CD1c-positive myeloid dendritic cell (primary cell): ENCODE measurements at regions not wholly inside any gene's neighbourhood (a gene's known extent, or its start where the extent isn't known, plus 50 kb on each side); places are given as distances from the start of the nearest gene placed in this dataset.
"Not testable (repeated sequence)": the region's sequence is repeated elsewhere in the genome, so short reads cannot be mapped to it uniquely, and the experiment has no call there.

Experiments
- DNase-seq: peaks from one replicate; pipeline ENCODE4 v3.0.0-alpha.2; 2016; ENCODE audit errors: extremely low spot score

- DNase-seq, result no peak
Measured at GRCh38 chr4:117014236-117014635, 71.1 kb downstream of the TRAM1L1 start.

GRCh38 chr4:117010671-117011070, 74.7 kb downstream of the TRAM1L1 start:
- DNase-seq, result no peak

GRCh38 chr4:117001077-117001476, 84.3 kb downstream of the TRAM1L1 start:
- no peak for DNase-seq

GRCh38 chr4:116982656-116983055, 102.7 kb downstream of the TRAM1L1 start:
- DNase-seq, result no peak

- not testable (repeated sequence) for DNase-seq
Measured at GRCh38 chr4:116980436-116980835, 104.9 kb downstream of the TRAM1L1 start.

DNA sequence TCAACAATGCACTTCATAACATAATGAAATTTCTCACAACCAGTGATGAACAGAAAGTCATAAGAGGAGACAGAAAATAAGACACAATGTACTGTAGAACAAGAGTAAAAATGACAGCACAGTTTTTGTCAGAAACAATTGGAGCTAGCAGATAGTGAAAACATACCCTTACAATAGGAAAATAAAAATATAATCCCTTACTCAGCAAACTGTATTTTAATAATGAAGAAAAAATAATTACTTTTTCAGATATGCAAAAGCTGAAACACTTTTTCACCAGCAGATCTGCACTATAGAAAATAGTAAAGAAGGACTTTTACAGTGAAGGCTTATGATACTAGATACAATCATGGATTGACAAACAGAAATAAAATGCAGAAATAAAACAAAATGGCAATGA, 126.3 kb downstream of the TRAM1L1 start:
- DNase-seq, result no peak

DNA sequence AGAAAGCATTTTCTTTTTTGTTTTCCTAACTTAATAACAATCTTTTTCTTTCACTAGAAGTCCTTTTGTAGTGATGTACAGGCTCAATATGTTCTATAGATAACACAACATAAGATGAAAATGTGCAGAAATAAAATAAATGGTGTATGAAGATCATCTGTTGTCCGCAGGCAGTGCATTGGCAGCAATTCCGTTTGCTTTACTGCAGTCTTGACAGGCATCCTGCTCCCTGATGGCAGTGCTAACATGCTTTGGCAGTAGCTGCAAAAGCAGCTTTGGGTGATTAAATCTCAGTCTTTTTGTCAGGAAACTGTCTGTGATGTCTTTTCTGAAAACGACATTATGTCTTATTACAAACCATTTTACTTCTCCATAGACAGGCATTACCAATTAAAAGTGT, 131.4 kb downstream of the TRAM1L1 start:
- DNase-seq, result no peak

GRCh38 chr4:116952530-116953136, 132.7 kb downstream of the TRAM1L1 start:
- no peak for DNase-seq

DNA sequence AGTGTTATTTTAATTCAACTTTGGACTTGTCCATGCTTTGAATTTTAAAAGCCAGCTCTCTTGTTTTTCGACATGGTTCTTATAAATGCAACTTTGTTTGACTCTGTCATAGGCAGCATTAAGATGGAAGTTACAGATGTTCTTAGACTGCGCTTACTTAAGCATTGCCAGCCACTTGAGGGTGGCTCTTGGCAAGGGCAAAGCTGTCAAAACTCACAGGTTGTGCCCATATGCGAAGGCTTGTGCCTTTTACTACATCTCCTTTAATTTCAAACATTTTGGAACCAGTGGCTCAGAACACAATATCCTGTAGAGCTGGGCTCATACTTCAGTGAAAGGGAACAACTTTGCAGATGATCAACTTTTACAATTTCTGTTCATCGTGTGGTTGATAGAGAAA, 135.5 kb downstream of the TRAM1L1 start:
- DNase-seq, result no peak

- DNase-seq, result no peak
Measured at GRCh38 chr4:116942315-116942714, 143.1 kb downstream of the TRAM1L1 start.

DNA sequence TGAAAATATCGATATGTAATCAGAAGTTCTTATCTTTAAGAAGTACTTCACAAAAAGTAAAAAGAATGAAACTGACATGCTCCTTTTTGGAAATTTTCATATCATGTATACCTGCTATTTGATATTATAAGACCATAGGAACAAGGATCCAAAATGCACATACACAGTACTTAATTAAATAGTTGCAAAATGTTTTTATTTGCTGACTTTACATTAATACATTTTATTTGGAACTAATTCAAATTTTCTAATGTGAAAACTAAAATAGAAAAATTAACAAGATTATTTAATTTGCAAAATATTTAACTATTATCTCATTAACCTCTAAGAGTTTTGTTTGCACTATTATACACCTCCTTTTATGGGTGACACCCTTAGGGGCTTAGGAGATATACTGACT, 155.0 kb downstream of the TRAM1L1 start:
- no peak for DNase-seq

- no peak for DNase-seq
Measured at GRCh38 chr4:116926631-116927295, 158.6 kb downstream of the TRAM1L1 start.

DNA sequence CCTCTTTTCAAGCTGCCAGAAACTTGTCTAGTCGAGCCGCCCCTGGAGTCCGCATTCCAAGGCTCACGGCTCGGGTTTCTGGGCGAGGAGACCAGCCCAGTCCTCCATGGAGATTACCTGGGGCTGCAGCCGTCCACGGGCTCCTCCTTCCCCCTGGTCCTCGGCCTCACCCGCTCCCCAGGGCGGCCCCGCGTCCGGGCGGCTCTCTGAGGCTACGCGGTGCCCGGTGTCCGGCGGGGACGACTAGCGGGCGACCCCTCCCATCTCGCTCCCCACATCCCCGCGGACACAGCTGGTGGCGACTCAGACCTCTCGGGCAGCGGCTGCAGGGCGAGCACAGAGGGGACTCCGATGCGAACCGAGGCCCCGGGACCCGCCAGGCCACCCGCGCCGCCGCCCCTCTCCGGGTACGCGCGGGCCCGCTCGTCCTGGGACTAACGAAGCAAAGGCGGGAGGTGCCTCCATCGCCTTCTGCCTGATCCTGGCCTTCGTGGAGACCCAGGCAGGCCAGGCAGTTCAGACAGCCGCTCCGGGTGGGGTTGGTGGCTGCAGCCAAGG, 159.4 kb downstream of the TRAM1L1 start:
- DNase-seq, result no peak

DNA sequence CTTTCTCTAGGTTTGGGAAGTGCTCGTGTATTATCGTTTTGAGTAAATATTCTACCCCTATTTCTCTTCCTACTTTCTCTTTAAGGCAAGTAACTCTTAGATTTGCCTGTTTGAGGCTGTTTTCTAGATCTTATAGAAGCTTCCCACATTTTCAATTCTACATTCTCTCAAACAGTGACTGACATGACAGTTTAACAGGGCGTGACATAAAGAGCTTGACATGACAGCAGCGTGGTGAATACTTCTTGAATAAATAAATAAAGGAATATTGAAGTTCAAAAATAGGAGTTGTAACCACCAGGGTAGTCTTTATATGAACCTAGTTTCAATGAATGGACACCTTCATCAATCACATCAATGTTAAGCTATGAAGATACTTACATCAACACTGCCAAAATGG, 162.0 kb downstream of the TRAM1L1 start:
- DNase-seq, result no peak

- DNase-seq, result no peak
Measured at GRCh38 chr4:116913451-116913850, 171.9 kb downstream of the TRAM1L1 start.

DNA sequence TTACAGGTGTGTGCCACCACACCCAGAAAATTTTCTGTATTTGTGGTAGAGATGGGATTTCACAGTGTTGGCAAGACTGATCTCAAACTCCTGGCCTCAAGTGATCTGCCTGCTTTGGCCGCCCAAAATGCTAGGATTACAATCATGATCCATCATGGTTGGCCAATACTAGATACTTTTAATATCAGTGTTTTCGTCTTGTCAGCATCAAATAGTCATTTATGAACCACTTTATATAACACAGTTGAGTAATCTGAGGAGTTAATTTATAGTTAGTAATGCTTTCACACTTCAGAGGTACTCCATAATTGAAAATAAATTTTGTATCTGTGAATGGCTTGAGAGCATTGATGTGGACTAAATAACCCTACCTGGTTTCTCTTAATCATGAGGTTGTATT, 178.6 kb downstream of the TRAM1L1 start:
- DNase-seq, result no peak

- no peak for DNase-seq
Measured at GRCh38 chr4:116899561-116899960, 185.8 kb downstream of the TRAM1L1 start.

DNA sequence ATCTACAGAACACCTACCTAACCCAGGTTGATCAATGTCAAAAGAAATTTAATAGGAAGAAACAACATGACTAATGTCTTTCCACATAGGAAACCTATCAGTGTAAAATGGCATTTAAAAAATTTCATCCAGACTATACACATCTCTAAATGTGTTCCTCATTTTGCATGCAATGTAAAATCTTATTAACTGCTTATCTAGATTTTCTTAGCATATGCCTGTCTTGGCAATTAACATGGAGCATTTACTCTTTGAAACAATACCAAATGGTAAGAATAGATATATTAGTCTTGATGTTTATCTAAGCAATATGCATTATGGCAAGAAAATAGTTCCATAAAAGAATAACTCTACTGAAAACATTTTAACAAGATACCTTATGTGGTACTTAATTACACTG, 199.8 kb downstream of the TRAM1L1 start:
- DNase-seq, result no peak

GRCh38 chr4:116882503-116882902, 202.9 kb downstream of the TRAM1L1 start:
- no peak for DNase-seq

DNA sequence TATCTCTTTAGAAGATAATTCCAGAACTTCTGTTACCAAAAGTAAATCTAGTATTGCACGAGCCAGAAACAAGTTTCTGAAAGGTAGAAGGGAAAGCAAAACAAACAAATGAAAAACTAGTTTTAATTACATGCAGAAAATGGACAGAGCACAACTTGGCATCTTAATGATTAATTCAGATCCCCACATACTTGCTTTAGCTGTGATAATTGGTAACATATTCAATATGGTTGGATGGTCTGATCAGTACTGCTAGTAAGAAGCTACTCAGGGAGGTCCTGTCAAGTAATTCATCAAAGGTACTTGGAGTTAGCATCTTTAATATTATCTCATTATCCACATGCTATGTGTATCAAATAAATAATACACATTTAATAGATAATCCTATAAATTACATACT, 204.3 kb downstream of the TRAM1L1 start:
- DNase-seq, result no peak

DNA sequence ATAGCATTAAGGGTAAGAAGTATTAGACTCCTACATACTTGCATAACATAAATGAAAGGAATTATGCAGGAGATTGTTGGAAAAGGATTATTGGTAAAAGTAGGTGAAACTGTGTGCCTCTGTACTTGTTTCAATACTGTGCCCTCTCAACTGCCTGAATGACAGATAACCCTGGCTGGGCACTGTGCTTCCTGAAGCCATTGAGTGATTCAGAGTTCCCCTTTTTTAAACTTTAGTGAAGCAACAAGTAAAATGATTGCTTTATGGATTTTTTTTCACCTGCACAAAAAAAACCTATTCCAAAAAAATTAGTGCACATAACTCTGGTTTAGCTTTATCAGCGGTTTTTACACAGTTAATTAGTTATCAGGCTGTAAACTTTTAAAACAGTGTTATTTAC, 204.8 kb downstream of the TRAM1L1 start:
- DNase-seq, result no peak

GRCh38 chr4:116878280-116878679, 207.1 kb downstream of the TRAM1L1 start:
- DNase-seq, result no peak

DNA sequence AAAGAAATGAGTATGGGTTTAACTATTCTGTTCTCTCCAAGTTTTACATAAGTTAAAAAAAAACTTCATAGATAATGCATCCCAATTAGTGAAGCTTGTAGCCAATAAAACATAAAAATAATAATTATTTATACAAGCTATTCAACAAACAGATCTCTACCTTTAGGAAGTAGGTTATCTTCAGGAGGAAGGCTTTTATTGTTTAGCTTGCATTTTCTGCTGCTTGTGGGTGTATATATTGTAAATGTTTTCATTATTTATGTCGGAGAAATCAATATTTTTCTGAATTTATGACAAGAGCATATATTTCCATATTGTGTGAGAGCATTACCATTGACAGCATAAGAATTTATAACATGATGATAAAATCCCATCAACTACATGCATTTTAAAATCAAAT, 208.3 kb downstream of the TRAM1L1 start:
- DNase-seq, result no peak

DNA sequence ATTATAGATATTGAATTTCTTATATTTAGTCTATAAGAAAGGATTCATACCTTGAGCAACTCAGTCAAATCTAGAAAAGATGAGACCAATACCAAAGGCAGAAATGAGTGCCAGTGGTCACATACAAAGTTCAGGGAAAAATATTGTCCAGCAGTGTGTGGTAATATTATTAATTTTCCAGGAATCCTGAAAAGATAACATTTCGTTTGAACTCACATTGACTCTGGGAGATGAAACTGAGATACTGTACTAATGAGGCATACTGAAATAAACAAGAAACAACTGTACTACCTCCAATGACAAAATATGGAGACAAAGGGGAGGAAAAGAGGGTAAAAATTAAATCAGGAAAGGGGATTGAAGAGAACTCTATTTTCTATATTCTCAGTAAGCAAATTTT, 212.4 kb downstream of the TRAM1L1 start:
- DNase-seq, result no peak
